NCI-H748 (cell line): ENCODE measurements at regions not wholly inside any gene's neighbourhood (a gene's known extent, or its start where the extent isn't known, plus 50 kb on each side); places are given as distances from the start of the nearest gene placed in this dataset.
A peak's percentile ranks its signal among the peaks of the same experiment; 100 is the strongest.

Experiments
- DNase-seq: peaks from one replicate; lab custom pipeline; 2025; ENCODE audit not compliant: unreplicated experiment; lab: John Stamatoyannopoulos, UW

DNA sequence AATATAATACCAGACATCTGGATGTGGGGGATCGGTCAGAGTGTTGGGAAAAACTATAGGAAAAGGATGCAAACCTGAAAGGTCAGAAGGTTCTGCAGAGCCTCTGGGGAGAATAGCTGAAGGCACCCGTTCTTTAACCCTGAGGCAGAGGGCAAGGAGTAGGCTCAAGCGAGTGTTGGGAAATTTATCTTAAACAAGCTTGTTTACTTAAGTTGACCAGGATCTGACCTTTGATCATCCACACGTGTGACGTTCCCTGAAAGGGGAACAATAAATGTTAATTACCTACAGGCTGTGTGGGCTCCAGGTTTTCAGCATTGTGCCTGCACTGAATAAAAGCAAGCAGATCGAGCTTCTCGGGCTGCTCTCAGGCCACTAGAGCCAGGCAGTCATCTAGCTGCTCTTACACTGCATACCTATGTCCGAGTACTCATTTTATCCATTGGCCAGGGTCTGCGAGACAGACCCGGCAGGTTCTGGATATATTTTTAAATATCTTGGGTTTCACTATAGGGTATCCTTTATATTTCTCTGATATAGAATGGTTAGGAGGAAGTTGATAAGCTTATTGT lies 400.6 kb upstream of the CHST9 start:
- DNase-seq, result peak; percentile 33

DNA sequence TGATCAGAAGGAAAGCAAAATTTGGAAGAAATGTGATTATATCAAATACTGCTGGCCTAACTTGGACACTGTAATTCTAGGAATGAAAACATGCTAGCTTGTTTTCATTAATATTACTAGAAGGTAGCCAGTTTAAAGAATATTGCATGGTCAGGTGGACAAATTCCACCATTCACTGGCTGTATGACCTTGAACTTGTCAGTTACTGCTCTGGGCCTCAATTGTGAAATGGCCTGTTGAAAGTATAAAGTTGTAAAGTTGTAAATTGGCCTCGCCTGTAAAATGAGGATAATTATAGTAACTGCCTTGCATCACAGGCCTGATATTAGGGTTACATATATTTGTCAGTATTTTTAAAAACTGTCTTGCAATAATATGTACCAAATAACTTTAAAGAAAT lies 398.4 kb upstream of the CHST9 start:
- no peak for DNase-seq

DNA sequence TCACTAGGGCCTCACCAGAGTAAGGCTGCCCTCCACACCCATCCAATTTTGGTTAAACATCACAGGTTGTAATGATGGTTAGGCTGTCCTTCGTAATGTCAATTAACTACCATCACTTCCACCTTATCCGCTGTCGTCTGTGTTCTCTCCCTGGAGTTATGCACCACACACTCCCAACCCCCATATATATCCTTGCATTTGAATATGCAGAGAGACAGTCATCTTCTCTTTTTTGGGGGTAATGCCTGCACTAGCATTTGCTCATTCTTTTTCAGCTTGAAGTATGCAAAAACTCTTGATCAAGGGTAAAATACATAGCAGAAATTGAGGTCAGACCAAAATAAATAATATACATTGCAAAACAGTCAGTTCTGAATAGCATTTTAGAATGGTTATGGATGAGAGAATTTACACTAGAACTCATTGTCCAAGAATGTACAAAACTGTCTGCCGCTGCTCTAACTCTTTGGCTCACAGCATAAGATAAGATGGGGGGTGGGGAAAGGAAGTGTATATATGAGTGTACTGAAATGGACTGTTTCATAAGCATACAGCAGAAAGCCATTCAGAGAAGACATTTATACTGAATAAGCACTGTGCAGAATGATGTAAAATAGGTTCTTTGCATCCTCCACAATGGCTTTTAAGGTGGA lies 397.8 kb upstream of the CHST9 start:
- DNase-seq, result no peak

DNA sequence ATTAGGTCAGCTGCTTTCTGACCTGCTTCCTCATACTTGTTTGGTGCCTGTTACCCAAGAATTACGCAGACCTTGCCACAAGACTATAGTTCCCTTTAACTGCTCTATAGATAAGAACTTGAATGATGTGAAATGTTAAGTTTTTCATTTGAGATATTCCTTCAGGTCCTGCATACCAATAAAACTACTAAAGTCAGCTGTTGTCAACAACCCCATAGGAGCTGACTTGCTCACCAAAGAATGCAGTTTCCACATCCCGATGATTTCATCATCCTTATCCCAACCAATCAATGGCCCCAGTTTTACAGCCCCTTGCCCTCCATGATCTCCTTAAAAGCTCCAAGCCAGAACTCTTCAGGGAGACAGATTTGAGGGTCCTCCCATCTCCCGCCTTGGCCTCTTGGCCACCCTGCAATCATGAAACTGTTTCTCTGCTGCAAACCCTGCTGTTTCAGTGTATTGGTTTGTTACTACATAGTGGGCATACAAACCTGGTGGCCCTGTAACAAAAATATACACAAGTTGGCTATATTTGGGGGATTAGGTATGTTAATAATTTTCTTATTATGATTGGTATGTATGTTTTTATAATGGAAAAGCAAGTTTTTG lies 396.3 kb upstream of the CHST9 start:
- DNase-seq, result no peak

DNA sequence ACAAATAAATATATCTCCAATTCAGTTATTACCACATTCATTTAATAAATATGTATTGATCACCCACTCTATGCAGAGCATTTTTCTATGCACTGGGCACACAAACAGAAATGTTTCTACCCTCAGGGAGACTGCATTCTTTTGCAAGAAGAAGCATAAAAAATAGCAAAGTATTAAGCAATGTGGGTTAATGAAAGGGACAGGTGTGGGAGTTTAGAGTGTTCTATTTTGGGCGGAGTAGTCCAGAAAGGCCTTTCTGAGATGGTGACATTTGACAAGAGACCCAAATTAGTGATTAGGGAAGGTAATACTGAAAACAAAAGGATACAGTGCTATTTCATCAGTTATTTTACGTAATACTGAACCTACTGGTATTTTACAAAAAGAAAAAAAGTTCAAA lies 394.3 kb upstream of the CHST9 start:
- no peak for DNase-seq

DNA sequence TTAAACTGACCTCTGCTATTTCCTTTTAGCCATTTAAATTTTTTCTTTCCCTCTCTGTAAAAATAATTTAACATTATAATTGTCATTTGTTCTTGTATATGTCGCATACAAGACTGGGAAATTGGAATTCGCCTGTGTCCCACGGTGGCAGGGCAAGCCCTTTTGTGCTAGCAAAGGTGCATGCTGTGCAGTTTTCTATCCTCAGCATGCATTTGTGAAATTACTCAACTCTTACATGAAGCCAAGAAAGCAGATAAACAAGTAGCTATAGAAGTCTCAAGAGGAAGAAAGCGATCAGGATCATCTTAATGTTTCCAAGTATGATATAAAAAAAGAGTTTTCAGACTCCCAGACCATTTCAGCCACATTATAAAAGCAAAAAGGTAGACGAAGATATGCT lies 392.6 kb upstream of the CHST9 start:
- DNase-seq, result no peak

DNA sequence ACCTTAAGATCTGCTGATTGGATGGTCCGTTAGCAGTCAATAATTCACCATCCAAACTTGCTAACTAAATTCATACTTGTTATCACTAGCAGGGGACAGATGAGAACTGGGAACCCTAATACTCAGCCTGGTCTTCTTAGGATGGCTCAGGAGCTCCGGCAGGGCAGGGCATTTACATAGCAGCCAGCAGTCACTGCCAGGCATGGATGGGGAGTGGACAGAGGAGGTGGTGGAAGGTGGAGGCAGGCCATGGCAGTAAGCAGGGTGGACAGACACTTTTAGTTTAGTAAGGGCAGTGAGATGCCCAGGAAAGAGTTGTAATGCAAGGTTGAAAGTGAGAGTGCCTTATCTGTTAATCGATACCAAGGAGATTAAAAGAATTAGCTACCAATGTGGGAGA lies 392.2 kb upstream of the CHST9 start:
- no peak for DNase-seq

DNA sequence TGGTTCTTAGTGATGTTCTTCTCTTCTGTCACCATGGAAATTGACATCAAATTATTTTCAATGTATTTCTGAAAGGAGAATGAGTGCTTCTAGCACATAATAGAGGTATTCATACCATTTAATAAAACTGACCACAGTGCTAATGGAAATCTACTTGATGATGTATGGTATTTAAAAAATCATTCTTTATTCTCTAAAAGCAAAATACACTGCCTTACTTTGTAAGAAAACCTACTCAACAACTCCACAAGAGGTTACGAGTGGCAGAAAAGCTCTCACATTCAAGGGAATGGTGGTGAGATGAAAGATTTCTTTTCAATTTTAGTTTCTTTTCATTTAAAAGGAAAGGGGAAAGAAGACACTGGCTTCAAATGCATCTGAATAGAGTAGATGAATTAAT lies 382.3 kb upstream of the CHST9 start:
- DNase-seq, result no peak

DNA sequence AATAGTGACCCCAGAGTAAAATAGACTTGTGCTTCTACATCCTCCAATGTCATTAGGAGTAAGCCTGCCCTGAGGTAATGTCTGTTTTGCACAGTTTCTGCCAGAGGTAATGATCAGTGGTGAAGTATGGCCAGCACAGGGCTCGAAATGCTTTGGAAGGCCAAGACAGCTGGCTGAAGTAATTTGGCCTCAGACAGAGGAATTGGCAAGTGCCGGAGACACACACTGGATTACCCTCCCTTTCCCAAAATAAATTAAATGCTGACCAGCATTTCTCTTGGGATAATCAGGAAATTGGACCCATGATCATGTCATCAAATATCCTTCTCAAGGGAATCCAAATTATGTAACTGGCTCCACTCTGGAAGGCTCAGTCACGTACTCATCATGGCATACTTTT lies 379.0 kb upstream of the CHST9 start:
- no peak for DNase-seq

DNA sequence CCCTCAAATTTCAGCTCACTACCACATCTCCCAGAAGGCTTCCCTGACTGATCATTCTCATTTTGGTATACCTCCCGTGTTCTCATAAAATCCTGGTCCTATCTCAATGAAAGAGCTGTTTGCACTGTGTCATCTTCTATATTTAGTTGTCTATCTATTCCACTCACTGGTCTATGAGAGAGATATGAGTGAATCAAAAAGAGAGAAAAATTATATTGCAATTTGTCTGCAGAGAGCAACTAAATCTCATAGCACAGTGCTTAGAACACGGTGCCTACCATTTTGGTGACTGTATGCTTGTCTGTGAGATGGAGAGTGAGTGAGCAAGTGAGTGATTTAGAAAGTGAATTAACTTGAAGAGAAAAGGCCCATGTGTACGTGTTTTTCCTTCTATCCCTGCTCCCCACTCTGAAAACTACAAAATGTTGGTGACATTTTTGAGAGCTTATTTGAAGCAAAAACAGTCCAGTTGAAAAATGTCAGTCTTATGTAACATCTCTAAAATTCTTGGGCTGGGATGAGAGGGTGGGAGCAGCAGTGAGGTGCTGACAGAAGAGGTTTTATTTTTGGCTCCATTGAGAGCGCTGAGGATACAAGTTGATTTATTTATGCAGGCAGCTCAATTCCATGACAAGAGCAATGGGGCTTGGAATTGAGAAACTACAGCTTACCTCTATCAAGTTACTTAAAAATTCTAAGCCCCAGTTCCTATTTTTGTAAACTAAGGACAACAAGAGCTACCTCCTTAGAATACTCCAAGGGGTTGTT lies 373.5 kb upstream of the CHST9 start:
- no peak for DNase-seq

DNA sequence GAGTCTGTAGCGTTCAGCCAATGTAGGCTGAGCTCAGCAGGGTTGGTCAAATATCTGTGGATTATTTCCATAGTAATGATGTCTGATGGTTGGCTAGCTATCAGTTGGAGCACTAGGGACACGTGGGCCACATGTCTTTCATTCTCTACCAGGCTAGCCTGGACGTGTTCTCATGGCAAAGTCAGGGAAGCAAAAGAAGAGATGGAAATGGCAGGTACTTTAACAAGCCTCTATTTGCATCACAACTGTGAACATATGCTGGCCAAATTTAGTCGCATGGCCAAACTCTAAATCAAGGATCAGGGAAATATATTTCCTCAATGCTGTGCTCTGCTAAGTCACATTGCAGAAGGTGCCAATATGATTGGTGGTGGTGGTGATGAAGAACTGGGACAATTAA lies 371.6 kb upstream of the CHST9 start:
- no peak for DNase-seq

DNA sequence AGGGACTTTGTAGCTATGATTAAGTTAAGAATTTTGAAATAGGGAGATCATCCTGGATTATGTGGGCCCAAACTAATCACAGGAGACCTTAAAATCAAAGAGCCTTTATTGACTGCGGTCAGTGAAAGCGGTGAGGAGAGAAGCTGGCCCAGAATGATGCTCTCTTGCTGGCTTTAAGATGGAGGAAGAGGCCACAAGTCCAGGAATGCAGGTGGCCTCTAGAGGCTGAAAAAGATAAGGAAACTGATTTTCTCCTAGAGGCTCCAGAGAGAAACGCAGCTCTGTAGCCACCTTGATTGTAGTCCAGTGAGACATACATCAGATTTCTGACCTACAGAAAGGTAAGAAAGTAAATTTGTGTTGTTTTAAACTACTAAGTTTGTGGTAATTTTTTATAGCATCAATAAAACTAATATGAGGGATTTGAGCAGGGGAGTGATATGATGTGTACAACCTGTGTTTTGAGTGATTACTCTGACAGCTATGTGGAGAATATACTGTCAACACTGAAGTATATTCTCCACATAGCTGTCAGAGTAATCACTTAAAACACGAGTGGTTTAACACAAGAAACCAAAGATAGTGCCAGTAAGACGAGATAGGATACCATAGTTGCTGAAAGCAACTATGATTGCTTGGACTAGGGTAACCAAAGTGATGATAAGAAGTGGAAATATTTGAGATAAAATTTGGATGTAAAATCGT lies 364.4 kb upstream of the CHST9 start:
- no peak for DNase-seq

DNA sequence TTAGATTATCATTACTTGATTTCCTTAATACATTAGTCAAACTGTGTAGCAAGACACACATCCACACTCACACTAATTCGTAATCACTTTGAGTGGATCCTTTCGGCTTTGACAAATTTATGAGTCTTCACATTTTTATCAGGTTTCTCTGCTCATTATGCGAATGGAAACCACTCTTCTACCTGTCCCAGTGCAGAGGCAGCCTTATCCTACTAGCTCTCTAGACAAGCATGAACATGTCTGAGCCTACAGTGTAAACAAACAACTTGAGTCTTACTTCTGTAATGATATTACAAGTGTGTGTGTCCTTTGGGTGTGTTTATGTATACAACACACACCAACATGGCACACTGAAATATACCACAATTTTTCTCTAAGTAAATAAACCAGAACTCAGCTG lies 361.9 kb upstream of the CHST9 start:
- peak; percentile 82 for DNase-seq

DNA sequence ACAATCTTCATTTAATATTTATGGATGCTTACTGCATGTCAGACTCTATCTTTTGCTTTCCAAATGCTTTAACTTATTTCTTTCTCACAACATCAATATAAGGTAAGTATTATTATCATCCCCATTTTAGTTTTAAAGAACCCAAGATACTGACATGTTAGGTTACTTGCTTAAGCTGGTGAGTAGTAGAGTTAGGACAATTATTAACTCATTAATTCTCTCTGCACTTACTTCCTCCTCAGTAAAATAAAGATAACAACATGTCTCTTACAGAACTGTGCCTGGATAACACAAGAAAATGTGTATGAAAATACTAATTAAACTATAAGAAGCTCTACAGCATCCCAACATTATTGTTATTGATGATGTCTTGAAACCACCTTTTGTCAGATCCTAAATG lies 359.1 kb upstream of the CHST9 start:
- no peak for DNase-seq

DNA sequence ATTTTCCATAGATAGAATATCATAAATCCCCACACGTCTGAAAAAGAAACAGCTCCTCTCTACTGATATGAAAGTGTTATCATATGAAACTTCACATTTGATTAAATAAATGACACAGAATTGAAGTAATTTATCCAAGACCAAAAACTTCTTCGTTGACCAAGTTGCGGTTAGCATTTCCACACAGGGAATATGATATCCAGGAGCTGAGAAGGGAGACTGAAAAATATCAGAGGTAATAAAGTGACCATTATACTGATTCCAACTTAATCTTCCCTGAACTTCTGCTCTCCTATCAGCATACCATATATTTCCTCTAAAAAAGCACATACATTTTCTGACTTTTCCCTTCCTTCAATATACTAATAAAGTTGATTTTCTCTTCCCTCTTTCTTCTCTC lies 356.2 kb upstream of the CHST9 start:
- DNase-seq, result no peak

DNA sequence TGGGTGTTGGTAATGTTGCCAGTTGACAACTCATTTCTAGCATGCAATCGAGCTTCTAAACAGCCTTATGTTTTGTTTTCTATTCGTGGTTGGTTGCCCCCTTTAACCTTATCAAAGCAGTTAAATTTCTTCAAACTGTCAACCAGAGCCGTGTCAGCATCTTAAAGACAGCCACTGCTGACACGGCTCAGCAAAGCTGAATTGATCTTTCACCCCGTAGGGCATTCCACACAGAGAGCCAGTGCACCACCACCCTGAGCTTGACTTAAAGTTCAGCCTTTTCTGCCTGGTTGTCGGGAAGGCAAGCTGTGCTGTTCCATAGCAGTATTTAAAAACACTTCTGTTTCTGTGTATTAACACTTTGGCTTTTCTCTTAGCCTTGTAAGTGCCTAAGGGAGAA lies 355.0 kb upstream of the CHST9 start:
- DNase-seq, result no peak

DNA sequence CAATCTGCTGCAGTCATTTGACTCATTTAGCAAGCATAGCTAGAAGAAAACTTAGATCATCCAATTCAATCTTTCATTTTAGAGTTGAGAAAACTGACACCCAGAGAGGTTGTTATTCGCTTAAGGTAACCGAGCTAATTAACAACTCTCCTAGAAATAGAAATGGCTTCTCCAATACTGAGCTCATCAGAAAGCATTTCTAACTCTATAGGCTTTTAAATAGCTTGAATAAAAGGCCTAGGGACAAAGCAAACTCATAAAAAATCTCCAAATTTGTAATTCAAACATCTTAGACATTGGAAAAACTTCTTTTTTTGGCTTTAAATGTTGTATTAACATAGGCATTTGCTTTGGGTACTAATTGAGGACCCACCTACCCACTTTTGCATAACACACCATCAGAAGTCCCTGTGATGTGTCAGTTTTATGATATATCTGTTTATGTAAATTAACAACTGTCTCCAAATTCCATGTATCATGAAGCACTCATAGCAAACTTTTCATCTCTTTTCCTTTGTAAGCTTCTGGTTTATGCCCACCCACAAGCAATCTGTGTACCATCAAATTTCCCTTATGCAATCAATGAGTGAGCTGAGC lies 343.9 kb upstream of the CHST9 start:
- DNase-seq, result no peak

DNA sequence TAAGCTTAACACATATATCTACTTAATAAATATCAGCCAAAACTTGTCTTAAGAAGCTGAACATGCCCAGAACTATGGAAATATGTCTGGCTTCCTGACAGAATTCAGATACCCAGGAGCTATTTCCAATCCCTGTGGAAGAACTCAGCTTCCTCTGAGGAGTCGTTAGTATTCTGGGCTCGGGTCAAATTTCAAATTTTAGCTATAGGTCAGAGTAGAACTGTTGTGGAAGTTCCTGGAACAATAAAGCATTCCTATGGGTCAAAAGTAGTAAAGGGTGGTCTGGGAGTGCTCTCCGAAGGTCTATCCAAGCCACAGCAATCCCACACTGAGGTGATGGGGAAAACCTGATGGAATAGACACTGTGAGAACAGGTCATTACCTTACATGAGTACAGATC lies 342.7 kb upstream of the CHST9 start:
- DNase-seq, result no peak

DNA sequence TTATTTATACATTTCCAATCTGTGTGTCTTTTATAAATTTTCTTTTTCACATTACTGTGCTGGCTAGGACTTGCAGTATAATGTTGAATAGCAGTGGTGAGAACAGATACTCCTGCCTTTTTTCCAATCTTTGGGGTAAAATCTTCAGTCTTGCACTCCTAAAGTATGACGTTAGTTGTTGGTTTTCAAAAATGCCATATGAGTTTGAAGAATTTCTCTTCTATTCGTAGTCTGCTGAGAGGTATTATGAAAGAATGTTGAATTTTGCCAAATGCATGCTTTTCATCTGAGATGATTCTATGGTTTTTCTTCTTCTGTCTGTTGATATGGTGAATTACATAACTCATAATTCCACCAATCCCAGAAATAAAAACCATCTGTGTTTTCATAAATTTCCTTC lies 335.3 kb upstream of the CHST9 start:
- DNase-seq, result no peak

DNA sequence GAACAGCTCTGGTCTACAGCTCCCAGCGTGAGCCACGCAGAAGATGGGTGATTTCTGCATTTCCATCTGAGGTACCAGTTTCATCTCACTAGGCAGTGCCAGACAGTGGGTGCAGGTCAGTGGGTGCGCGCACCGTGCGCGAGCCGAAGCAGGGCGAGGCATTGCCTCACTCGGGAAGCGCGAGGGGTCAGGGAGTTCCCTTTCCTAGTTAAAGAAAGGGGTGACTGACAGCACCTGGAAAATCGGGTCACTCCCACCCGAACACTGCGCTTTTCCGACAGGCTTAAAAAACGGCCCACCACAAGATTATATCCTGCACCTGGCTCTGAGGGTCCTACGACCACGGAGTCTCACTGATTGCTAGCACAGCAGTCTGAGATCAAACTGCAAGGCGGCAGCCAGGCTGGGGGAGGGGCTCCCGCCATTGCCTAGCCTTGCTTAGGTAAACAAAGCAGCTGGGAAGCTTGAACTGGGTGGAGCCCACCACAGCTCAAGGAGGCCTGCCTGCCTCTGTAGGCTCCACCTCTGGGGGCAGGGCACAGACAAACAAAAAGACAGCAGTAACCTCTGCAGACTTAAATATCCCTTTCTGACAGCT lies 325.0 kb upstream of the CHST9 start:
- peak; percentile 60 for DNase-seq

DNA sequence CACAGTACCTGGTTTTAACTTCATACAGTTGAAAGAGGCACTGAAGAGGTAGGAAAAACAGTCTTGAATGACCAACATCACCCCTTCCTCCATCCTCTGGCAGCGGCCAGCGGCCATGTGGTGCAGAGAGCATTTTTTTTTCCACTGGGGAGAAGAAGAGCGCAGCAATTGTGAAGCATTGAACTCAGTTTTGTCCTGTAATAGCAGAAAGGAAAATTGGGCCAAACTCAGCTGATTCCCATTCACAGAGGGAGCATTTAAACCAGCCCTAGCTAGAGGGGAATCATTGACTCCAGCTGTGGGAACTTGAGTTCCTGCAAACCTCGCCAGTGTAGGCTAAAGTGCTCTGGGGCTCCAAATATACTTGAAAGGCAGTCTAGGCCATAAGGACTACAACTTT lies 316.6 kb upstream of the CHST9 start:
- DNase-seq, result no peak
